ENCODE measurements at regions not wholly inside any gene's neighbourhood (a gene's known extent, or its start where the extent isn't known, plus 50 kb on each side); places are given as distances from the start of the nearest gene placed in this dataset.

DNA sequence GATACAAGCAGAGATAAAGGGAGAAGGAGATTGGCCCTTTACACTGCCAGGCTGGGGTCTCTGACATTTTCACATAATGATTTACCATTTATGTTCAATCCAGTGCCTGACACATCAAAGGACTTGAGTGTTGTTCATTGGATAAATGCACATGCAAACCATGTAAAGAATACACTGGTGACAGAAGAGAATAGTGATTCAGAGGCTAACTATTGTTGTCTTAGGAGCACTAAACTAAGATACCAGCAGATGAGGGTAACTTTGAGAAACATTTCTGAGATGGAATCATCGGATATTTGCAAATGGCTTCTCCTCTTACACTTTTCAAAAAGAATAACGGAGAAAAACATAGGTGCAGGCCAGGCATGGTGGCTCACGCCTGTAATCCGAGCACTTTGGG lies 67.3 kb upstream of the HHIP start:
- Mint-ChIP-seq H3K36me3 (ENCODE audit: insufficient read depth in 1 of 3, low read depth in 3 of 3) (no peaks in the 10 kb centered on the region), H3K27ac (no peak overlapping the region), H3K4me1 (no peaks in the 10 kb centered on the region; a peak in 1 of 4 replicates), H3K9me3 (no peaks in the 10 kb centered on the region), H3K4me3 (no peak overlapping the region), H3K27me3 (ENCODE audit: low read depth) (no peaks in the 10 kb centered on the region)
- no peak overlapping the region for H4K8ac ChIP-seq (replicated peaks; ENCODE audit: insufficient read length, low read depth, low read length)
- H2AK5ac ChIP-seq (ENCODE audit: insufficient read length, low read length): no peak overlapping the region
- no peak overlapping the region for H3K9ac ChIP-seq (ENCODE audit: extremely low read depth, insufficient read length, low read length)
- no peaks in the 10 kb centered on the region for H3K27me3 ChIP-seq (ENCODE audit: insufficient read depth, low read length)
- no peak overlapping the region for H3K56ac ChIP-seq (ENCODE audit: insufficient read length, low read depth, low read length)
- no peak overlapping the region for H2AFZ ChIP-seq (ENCODE audit: low read length)
- no peaks in the 10 kb centered on the region for H3K4me1 ChIP-seq (ENCODE audit: insufficient read depth, low read length)
- H2BK120ac ChIP-seq (ENCODE audit: low read depth, low read length, poor library complexity, severe bottlenecking): no peak overlapping the region
- H4K20me1 ChIP-seq (ENCODE audit: control insufficient read depth, insufficient read depth, insufficient read length): no peaks in the 10 kb centered on the region
- no peak overlapping the region for H3K18ac ChIP-seq (ENCODE audit: insufficient read length, low read depth, low read length)
- no CpG with 5 or more reads among the region's 4 CpGs for WGBS (ENCODE audit: extremely low coverage, insufficient read length, low lambda C conversion rate)
- no peak overlapping the region for H4K91ac ChIP-seq (ENCODE audit: insufficient read length, low read depth, low read length)
- no peaks in the 10 kb centered on the region for H3K79me2 ChIP-seq (ENCODE audit: insufficient read depth, low read length)
- no peak overlapping the region for H3K23ac ChIP-seq (ENCODE audit: insufficient read length, low read depth, low read length)
- H2BK12ac ChIP-seq (ENCODE audit: insufficient read length, low read depth, low read length): no peak overlapping the region
- no peak overlapping the region for H3K4me2 ChIP-seq (ENCODE audit: insufficient read depth, insufficient read length, low read length)
- no peak overlapping the region for H4K5ac ChIP-seq (ENCODE audit: insufficient read length, low read depth, low read length)
- H3K14ac ChIP-seq (ENCODE audit: insufficient read depth, low read length): no peak overlapping the region
- H3T11ph ChIP-seq (ENCODE audit: low read length): no peak overlapping the region
- no peak overlapping the region for H3K27ac ChIP-seq (ENCODE audit: insufficient read length, low read depth, low read length)
- H2BK5ac ChIP-seq (ENCODE audit: insufficient read length, low read length): no peak overlapping the region
- no peak overlapping the region for H2BK20ac ChIP-seq (ENCODE audit: low read depth, low read length, poor library complexity, severe bottlenecking)
- no peak overlapping the region for H2BK15ac ChIP-seq (ENCODE audit: low read depth, low read length)
- TF ChIP-seq, protein P1, sequence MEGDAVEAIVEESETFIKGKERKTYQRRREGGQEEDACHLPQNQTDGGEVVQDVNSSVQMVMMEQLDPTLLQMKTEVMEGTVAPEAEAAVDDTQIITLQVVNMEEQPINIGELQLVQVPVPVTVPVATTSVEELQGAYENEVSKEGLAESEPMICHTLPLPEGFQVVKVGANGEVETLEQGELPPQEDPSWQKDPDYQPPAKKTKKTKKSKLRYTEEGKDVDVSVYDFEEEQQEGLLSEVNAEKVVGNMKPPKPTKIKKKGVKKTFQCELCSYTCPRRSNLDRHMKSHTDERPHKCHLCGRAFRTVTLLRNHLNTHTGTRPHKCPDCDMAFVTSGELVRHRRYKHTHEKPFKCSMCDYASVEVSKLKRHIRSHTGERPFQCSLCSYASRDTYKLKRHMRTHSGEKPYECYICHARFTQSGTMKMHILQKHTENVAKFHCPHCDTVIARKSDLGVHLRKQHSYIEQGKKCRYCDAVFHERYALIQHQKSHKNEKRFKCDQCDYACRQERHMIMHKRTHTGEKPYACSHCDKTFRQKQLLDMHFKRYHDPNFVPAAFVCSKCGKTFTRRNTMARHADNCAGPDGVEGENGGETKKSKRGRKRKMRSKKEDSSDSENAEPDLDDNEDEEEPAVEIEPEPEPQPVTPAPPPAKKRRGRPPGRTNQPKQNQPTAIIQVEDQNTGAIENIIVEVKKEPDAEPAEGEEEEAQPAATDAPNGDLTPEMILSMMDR (conservative IDR thresholded peaks at IDR 0.05): no peak
- no peaks in the 10 kb centered on the region for H3K9me3 ChIP-seq (ENCODE audit: control insufficient read depth, low read depth, low read length)
- no peaks in the 10 kb centered on the region for H3K23me2 ChIP-seq (ENCODE audit: insufficient read length, low read depth, low read length, poor library complexity, severe bottlenecking)
- no peak for DNase-seq
- H3K79me1 ChIP-seq (ENCODE audit: insufficient read depth, low read depth, low read length, poor library complexity, severe bottlenecking): no peaks in the 10 kb centered on the region
- H3K4ac ChIP-seq (ENCODE audit: low read depth, low read length): no peak overlapping the region
